SK-N-MC (cell line): ENCODE measurements at regions not wholly inside any gene's neighbourhood (a gene's known extent, or its start where the extent isn't known, plus 50 kb on each side); places are given as distances from the start of the nearest gene placed in this dataset.

ENCODE experiments used
- EZH2 ChIP-seq: fragments of 200-600 bp; sonication (generic); IDR thresholded peaks from one replicate; pipeline ENCODE4 v1.6.1; 2017; ENCODE audit warnings: antibody characterized with exemption
- POLR2AphosphoS5 ChIP-seq: IDR thresholded peaks from 2 replicates; pipeline ENCODE4 v1.6.1; 2012; ENCODE audit warnings: mild to moderate bottlenecking, low read depth, low read length, borderline replicate concordance

- TF ChIP-seq POLR2AphosphoS5 (no peak), EZH2 (no peak)
Measured at GRCh38 chr5:118069452-118069851, 918.9 kb downstream of the DTWD2 start.
